Activated T-cell treated with anti-CD3 and anti-CD28 coated beads, Interleukin-2, amount 50 U/mL, for 1 hour (primary cell): ENCODE measurements at regions not wholly inside any gene's neighbourhood (a gene's known extent, or its start where the extent isn't known, plus 50 kb on each side); places are given as distances from the start of the nearest gene placed in this dataset.

Experiments used
- DNase-seq: peaks from one replicate; pipeline ENCODE4 v3.0.0-alpha.2; 2020

DNA sequence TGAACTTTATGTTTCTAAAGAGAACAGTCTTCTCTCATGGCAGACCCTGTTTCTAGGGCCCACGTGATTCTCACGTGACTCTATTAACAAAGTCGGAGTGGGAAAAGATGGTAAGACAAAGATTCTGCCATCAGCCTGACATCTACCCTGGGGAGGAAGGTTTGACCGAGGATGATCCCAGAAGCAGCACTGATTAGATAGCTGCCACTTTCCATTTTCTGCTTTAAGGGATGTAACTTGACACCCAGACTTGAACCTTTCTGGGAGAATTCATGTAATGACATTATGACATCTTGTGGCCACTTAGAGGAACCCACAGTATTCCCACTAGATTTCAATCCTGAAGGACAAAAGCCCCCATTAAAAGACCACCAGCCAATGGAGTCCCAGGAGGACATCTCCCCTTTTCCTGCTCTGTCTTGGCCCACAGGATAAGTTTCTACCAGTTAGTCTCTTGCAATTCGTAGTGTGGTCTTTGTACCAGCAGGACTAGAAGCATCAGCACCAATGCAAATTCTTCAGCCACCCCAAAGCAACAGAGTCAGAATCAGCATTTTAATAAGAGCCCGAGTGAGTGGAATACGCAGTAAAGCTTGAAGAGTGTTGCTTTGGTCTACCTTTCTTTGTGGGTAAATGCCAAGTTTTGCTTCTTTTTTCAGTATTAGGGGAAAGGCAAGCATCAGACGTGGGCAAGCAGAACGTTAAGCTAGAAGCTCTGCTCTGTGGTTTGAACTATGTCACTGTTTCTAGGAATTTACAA, 480.5 kb upstream of the PROK2 start:
- DNase-seq: no peak

DNA sequence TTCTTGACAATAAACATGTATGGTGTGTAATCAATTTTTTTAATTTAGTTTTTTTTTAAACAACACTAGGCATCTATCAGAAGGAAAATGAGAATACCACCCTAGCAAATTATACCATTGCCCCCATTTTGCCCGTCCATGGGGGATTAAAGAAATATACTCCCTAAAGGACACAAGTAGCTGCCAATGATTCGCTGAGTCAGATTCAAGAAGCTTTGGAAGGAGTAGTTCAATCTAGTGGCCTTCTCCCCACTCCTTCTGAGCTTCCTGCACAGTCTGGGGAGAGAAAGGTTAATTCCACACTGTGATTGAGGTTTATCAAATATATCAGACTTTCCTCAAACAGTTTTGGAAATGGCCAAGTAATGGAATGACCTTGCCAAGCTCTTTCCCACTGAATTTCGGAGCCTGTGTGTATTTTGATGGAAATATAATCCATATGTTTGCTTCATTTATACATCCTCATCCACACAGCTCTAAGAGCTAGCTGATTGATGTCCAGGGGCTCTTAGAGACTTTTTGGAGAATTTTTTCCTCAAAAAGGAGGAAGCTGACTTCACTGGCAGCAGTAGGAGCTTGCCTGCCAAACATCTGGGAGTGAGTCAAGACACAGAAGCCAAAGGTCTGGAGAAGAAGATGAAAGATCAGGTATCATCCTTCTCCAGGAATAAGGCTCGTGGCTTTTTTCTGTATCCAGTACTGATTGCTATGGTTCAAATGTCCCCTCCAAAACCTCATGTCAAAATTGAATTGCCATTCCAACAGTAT, 478.5 kb upstream of the PROK2 start:
- DNase-seq: no peak

DNA sequence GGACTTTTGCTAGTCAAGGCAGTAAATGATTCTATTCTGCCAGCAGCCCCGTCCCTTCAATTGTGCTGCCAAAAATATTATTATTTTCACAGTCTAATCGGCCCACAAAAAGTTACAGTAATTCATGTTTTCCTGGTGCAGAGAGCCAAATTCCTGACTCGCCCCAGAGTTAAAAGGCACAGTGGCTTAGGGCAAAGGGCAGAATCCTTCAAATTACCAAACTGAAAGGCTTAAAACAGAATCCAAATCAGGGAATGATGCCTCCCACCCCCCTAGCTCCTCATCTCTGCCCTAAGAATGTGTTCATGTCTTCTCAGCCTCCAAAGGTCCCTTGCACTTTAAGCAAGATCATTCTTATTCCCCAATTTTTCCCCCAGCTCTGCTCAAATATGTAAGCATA, 477.8 kb upstream of the PROK2 start:
- no peak for DNase-seq

DNA sequence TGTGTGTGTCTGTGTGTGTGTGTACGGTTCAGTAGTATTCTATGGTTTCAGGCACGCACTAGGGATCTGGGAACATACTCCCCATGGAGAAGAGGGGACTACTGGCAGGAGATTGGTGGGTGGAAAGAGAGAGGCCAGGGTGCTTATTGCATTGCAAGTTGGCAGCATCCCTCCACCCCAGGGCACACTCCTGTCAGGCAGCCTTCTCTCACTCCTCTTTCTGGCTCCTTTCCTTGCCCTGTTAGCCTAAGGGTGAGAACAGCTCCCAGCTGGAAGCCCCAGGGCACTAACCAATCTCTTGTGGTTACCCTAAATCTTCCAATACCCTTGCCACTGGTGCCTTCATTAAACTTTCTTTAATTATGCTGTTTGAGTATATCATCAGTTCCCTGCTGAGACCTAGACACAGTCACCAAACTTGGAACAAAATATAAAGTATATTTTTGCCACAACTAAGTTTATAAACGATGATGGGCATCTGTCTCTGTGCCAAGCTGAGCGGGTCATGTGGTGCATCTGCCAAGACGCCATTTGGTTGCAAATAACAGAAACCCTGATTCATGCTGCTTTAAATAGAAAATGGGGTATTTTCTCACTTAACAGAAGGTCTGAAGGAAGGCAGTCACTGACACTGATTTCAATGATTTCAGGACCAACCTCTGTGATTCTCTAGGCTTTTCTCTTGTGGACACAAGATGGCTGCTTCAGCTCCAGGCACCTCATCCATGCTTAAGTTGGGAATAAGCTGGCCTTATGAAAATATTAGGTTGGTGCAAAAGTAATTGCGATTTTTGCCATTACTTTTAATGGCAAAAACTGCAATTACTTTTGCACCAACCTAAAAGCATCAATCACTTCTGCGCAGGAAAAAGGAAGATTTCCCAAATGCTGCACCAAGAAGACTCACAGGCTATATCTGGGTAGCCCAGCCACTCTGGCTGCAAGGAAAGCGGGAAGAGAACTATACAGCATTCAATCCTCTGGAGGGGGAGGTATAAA, 476.9 kb upstream of the PROK2 start:
- no peak for DNase-seq

DNA sequence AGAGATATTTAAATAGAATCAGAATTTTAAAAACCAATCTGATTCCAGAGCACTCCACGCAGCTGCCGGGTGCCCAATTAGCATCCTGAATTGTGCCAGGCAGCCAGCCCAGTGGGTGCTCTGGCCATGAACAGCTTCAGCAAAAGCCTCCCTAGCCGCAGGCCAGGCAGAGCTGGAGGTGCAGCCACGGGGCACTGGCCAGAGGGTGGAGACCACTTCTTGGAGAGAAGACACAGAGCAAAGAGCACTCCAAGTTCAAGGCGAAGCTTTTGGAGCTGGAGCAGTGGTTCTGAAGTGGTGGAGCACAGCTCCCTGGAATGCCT, 475.6 kb upstream of the PROK2 start:
- no peak for DNase-seq

DNA sequence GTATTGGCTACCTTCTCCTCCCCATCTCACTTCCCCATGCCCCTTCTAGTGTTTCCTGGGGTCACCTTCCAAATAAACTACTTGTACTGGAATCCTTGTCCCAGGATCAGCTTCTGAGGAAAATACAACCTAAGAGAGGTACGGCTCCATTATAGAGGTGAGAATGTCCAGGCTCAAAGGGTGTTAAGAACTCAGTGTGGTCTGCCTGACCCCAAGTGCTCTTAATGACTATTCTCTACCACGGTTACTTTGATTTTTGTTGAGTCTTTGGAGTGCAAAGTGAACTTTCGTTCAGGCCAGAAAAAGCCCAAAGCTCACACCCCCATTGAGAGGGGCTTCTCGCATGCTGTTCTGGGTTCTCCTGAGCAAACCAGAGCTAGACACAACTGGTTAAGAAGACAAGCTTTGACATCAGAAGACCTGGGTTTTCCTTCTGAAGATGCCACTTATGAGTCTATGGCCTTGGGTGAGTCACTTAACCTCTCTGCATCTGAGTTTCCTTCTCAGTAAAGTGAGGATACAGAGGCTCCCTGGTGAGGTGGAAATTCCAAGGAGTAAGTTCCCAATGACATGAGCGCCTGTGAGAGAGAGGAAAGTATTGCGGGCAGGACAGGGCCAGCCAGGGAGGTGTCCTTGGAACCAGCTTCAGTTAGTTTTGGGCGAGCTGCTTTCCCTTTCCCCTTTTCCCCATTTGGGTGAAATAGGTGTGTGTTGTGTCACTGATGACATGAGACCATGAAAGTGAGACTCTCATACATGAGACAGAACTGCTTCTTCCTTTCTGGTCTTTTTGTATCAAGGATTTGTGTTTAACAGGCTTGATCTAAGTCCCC, 475.0 kb upstream of the PROK2 start:
- DNase-seq: no peak

DNA sequence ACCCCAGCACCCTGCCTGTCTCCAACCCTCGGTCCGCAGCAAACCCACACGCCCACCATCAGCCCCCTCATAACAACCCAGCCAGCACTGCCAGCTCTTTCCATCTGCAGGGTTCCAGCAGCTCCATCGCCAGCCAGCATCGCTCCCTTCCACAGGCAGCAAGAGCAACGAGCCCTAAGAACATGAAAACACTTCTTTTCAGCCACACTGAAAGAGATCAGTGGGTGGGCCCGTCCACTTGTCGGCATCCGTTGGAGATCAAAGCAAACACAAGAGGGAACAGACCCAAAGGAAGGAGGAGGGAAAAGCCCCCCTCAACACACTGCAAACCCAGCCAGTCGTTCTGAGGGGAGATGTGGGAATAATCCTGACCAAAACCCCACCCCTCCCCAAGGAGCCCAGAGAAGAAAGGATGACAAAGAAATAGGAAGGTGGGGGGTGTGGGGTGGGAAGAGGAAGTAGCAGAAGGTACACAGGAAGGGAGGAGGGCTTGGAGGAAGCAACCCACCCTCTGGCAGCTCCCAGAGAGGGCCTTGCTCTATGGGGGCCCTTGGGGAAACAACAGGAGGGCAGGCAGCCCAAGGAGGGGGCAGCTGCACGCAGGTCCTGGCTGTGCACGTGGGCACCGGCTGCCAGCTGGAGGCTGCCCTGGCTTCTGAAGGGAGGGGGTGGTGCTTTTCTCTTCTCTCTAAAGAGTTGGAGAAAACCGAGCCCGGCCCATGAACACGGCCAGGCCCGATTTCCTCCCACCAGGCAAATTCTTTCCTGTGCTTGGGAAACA, 473.6 kb upstream of the PROK2 start:
- DNase-seq: no peak

DNA sequence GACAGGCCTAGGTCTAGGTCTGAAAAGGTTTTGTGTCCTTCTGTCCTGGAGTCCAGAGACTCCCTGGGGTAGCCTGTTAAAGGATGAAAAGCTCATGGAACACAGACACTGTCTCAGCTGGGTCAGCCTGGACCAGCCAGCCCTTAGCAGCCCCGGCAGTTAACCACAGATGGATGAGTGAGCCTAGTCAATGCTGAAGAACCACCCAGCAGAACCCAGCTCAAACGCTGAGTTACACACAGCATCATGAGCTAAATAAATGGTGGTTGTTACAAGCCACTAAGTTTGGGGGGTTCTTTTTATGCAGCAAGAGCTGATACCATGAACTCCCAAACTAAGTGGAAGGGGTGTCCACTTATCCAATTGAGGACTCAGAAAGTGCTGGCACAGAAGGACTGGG, 472.8 kb upstream of the PROK2 start:
- no peak for DNase-seq

DNA sequence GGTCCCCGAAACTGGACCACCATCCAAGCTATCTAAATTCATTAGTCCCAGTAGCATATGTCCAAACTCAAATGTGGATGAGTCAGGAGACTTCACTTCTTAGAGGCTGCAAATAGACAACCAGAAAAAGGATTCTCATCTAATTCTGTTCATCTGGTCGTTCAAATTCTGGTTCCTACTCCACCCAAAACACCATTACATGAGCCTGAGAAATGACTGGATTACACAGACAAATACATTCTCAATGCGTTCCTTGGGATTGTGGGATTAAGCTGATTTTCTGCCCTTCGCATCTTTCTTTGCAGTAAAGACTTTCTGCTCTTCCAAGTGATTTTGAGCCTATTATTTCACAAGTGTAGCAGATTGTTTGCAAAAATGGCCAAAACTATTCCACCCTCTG, 472.3 kb upstream of the PROK2 start:
- no peak for DNase-seq

DNA sequence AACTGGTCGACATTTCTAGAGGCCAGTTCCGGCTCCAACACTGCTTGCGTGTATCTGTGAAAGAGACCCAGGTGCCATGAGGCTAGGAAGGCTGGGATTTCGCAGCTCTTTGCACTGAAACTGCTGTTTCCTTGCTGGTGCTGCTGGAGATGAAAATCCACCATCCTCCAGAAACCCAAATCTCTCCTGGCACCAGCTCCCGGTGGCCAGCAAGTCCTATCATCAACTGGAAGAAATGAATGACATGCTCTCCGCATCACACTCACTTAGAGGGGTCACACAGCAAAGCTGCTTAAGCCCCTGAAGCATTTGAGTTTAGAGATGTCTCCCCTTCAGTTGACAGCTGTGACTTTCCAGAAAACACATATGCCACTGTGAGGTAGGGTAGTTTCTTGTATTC, 471.8 kb upstream of the PROK2 start:
- DNase-seq: no peak

DNA sequence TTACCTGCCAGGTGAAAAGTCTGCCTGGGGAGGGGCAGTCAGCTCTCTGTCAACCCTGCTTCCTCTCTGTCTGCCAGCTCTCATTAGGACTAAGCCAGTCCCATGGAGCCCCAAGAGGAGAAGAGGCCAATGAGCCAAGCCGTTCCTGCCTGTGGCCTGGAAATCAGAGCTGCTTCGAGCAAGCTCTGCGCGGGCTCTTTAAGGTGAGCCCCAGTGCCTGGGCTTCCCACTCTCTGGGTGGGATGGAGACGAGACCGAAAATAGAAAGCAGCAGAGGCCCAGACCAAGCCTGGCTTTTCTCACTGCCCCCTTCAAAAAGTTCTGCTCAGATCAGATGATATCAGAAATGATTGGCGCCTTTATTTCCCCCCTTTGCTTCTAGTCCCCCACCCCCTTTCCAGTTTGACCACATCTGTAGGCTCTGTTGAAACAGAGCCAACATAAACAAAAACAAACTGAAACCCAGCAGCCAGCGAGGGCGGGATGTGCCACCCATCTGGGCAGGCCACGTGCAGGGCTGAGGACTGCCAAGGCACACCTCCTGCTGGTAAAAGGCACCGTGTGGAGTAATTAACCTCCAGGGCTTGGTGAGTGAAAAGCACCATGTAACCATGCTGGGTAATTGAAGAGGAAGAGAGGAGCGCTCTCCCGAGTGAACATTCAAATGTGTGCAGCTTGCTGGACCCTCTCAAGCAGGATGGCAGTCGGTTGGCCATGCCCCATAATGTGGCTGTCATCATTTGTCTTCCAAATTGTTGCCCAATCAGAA, 471.0 kb upstream of the PROK2 start:
- no peak for DNase-seq

DNA sequence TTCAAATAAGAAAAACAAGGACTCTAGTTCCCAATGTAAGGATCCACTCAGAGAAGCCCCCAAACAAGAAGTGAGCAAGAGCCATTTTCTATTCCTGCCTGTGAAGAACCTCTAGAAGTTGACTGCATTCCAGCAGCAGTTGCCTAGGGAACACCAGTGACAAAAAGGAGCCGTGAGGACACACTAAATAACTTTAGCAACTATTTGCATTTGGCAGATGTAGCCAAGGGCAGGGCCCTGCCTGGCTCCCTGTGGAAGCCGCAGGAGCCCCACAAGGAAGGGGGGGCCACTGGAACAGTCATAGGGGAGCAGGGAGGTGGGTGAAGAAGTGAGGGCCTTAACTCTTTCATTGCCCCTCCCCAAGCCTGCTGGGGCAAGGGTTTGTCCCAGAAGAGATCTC, 470.2 kb upstream of the PROK2 start:
- DNase-seq: no peak

DNA sequence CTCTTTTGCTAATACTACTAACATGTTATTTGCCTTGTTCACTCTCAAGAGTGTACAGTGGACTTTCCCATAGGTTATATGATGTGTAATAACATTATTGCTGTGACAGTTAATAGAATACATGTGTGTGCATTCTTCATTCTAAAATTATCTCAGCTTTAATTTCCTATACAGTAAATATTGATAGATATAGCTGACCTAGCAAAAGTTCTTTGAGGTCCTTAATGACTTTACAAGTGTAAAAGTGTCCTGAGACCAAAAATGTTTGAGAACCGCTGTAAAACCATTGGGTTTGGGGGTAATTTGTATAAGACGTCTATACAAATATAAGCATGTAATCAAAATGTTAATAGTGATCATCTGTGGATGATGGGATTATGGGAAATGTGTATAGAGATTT, 469.5 kb upstream of the PROK2 start:
- DNase-seq: no peak

DNA sequence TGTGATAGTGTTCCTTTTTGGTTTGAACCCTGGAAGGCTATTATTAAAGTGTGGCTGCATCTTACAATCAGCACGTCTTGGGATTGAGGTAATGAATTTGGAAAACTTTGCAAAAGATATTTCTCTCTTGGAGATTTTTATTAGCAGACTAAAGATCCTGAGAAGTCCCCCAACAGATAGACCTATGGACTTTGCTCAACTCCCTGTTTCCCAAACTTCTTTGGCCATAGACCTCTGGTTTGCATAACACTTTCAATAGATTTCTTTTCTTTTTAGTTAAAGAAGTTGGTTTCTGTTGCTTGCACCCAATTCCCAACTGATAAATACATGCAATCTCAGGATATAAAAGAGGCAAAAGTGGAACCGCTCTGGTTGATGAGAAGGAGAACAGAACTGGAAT, 465.8 kb upstream of the PROK2 start:
- DNase-seq: no peak

DNA sequence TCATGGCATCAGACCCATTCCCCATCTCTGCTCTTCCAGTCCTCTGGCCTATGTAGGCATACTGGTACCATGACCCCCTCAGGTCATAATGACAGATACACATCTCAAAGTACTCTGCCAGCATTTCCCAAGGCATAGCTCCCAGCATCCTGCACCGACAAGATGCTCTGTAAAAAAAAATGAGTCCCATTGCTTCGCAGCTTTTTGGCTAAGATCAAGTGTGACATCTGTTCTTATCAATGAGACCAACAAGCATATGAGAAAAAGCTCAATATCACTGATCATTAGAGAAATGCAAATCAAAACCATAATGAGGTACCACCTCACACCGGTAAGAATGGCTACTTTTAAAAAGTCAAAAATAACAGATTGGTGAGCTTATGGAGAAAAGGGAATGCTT, 463.9 kb upstream of the PROK2 start:
- no peak for DNase-seq

DNA sequence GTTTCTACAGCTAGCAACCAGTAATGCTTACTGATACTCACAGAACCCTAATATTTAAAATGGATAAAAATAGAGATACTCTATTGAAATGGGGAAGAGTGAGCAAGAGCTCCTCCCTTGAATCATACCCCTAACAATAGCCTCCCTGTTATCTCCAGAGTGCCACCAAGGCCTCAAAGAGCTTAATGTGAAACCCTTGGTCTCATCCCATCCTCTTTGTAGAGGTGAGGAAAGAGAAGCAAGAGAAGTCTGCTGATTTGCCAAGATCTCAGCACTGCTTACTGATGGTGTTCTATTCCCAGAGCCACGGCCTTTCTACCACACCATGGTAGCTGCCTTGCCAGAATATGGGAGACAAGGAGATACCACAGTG, 463.4 kb upstream of the PROK2 start:
- DNase-seq: no peak

DNA sequence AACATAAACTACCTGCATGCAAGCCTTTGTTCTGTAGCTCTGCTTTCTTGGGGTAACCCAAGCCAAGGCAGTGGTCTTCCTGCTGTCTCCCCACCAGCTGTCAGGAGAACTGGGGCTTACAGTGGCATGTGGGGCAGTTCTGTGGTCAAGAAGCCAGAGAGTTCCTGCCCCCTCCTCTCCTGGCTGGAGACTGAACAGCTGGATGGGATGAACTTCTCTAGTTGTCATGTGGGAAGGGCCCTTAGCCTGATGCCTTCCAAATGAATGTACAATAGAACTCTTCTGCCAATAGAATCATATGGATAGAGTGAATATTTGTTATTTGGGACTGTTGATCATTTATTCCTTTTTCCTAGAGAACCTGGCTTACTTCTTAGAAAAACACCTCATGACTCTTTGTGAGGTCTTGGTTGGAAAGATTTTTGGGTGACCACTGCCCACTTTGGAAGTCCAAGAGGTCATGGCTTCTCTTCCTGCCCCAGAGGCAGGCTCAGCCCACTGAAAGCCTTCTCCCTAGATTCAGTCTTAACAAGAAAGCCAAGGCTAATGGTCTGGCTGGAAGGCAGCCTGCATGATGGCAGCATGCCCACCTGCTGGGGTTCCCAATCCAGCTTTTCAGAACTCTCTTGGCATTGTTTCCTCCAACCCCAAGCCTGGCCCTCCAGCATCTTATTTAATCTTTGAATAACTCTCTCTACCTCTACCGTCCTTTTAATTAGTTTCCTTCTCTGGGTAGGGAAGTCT, 462.9 kb upstream of the PROK2 start:
- no peak for DNase-seq

DNA sequence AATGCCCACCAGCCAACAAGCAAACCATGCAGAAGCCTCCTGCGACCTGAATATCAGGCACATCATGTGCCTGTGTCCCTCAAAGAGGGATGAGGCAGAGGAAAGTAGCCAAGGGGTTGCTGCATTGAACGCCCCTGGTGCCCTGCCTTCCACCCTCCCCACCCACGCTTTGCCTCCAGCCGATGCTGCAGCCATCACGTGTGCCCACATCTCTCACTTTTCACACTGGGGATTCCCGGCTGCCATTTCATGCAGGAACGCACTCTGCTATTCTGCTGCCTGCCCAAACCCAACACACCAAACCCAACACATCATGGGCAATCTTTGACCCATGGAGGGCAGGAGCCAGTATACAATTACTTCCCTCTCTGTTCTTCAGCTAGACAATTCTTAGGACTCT, 462.2 kb upstream of the PROK2 start:
- no peak for DNase-seq

DNA sequence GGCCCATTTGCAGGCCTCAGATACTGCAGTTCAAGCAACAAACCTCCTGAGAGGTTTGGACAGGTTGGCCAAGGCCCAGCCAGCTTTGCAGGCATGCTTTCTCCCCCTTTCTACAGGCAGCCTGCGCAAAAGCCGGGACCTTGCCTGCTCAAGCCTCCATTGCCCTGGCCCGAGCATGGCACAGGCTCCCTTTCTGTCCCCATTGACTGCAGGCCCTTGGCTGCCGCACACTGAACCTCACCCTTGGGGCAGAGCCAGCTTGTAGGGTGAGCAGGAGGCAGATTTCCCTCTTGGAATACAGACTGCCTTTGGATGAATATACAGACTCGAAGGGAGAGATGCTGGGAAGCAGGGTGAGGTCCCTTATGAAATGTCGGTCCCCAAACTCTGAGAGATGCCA, 461.7 kb upstream of the PROK2 start:
- no peak for DNase-seq

DNA sequence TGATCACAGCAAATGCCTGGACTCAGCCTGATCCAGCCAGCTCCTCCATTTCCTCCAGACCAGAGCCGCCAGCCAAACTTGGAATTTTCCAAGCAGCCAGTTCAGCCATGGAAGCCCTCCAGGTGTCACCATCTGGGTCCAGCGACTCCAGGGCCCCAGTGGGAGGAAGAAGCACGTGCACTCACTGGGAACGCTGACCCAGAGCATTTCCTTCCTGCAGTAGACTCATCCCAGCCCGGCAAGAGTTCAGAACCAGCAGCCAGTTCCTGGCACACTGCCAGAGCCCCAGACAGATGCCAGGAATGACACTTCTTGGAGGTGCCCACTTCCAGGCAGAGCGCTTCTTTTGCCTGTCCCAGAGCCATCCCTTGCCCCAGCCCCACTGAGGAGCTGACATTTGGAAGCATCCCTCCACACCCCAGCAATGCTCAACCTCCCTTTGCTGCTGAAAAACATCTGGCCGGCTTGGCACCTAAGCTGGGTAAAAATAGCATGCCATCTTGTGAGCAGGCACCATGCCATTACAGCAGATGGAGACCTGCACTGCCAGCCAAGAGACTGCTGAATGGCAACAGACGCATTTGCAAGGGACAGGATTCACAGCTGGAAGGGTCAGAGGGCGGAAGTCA, 460.3 kb upstream of the PROK2 start:
- DNase-seq: no peak
